ENCODE measurements at regions not wholly inside any gene's neighbourhood (a gene's known extent, or its start where the extent isn't known, plus 50 kb on each side); places are given as distances from the start of the nearest gene placed in this dataset.

- TF ChIP-seq MAX (IDR thresholded peaks at IDR 0.05; ENCODE audit: insufficient read depth, insufficient read length) (no peak), CTCF (IDR thresholded peaks at IDR 0.05; ENCODE audit: extremely low read depth in 1 of 2, insufficient read depth in 1 of 2, low read depth in 1 of 2, low read length in 2 of 2) (no peak), EZH2 (IDR thresholded peaks at IDR 0.05; ENCODE audit: borderline replicate concordance, low read depth, low read length, severe bottlenecking) (no peak), POLR2A (IDR thresholded peaks at IDR 0.05; ENCODE audit: low read depth, low read length) (no peak), GATA2 (IDR thresholded peaks at IDR 0.05; ENCODE audit: insufficient read depth, insufficient read length, low read depth, low read length) (no peak), POLR2AphosphoS5 (IDR thresholded peaks at IDR 0.05; ENCODE audit: insufficient read depth, low read depth, low read length) (no peak)
These were observed 220.9 kb downstream of the RFPL4B start for GRCh38 chr6:112568066-112568465.

Measured in endothelial cell of umbilical vein (primary cell).